ENCODE measurements at regions not wholly inside any gene's neighbourhood (a gene's known extent, or its start where the extent isn't known, plus 50 kb on each side); places are given as distances from the start of the nearest gene placed in this dataset.
"Not testable (repeated sequence)": the region's sequence is repeated elsewhere in the genome, so short reads cannot be mapped to it uniquely, and the experiment has no call there.

- no peak for DNase-seq
Observed at GRCh38 chr2:129906139-129906860, 73.2 kb upstream of the RAB6C start.

GRCh38 chr2:129906861-129907235 is 72.6 kb upstream of the RAB6C start:
- no peak for DNase-seq

GRCh38 chr2:129907256-129907998 is 72.0 kb upstream of the RAB6C start:
- DNase-seq, result no peak

DNA sequence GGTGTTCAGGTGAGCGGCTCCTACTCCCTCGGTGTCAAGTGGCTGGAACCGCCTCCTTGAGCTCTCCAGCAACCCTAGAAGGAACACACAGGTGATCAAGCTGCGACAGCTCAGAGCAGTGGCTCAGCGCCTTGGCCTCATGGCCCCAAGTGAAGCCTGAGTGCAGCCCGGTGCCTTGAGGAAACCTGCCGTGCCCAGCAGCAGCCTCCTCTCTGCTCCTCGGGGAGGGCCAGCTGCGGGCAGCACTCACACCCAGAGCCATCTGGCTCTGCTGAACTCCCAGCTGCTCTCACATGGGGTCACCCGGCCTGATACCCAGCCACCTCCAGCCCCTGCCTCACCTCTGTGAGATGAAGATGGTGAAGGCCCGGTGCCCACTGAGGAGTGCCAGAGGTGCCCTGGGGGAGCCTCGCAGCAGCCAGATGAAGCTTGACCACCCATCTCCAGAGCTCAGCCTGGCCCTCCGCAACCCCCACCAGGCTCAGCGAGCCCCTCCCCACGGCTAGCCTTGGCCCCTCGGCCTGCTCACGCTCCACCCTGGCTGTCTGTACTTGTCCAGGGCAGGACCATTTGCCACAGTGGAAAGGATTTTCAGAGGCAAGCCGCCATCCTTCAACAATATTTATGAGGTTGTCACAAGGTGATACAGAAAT is 70.6 kb upstream of the RAB6C start:
- no peak for DNase-seq

DNA sequence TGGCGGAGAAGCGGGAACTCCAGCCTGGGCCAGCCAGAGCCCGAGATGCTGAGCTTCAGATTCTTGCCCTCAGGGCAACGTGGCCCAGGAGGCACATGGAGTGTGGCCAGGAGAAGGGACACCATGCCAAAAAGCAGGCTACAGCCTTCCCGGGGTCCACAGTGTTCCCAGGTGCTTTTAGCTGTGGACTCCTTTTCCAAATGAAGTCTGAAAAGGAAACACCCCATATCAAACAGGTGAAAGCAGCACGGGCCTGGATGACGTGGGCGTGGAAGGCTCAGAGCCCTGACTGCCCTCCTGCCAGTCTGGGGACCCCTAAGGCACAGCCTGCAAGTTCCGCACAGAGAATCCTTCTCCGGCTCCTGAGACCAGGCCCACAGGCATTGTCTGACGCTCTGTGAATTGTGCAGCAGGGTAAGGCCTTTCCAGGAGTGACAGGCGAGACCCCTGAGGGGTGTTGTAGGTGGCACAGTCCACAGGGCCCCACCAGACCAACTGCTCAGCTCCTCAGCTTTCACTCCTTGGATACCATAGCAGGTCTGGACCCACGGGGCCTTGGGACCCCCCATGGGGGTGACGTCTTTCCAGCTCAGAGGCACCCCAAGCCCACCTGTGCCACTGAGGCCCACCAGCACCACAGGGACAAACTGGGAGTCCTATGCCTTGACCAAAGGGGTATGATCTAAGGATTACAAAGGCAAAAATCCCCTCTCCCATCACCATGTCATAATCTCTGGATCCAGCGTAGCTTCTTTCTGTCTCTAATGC is 69.6 kb upstream of the RAB6C start:
- no peak for DNase-seq

- DNase-seq, result no peak
Observed at GRCh38 chr2:129910446-129911362, 68.8 kb upstream of the RAB6C start.

GRCh38 chr2:129911363-129912065 is 68.0 kb upstream of the RAB6C start:
- DNase-seq, result no peak

DNA sequence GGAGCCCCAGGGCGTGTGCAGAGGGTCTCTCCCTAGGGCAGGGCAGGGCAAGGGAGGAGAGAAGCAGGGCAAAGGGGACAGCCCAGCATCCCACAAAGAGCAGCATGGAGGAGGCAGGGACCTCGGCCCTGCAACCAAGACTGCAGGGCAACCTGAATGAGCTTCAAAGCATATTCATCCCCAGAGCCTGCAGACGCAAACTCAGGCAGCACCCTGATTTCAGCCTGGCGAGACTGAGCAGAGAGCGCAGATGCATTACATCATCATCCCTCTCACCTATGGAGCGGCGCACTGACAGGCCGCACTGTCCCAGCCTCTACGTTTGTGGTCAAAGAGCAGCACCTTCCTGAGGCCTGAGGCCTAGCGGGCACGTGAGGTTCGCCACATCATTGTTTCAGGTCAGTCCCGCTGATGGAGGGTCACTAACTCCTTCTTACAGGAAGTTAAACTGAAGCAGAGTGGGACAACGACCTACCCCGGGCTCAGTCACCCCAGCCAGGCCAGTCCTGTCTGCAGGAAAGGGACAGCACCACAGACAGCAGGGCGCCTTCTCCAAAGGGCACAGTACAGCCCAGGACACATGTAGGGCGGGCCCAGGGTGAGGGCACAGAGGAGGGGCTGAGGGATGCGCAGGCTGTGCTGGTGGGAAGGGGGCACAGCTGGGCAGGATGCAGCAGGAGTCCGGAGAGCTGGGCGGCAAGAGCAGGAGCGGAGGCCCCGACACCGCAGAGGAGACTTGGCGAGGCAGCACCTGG is 67.2 kb upstream of the RAB6C start:
- DNase-seq, result no peak

DNA sequence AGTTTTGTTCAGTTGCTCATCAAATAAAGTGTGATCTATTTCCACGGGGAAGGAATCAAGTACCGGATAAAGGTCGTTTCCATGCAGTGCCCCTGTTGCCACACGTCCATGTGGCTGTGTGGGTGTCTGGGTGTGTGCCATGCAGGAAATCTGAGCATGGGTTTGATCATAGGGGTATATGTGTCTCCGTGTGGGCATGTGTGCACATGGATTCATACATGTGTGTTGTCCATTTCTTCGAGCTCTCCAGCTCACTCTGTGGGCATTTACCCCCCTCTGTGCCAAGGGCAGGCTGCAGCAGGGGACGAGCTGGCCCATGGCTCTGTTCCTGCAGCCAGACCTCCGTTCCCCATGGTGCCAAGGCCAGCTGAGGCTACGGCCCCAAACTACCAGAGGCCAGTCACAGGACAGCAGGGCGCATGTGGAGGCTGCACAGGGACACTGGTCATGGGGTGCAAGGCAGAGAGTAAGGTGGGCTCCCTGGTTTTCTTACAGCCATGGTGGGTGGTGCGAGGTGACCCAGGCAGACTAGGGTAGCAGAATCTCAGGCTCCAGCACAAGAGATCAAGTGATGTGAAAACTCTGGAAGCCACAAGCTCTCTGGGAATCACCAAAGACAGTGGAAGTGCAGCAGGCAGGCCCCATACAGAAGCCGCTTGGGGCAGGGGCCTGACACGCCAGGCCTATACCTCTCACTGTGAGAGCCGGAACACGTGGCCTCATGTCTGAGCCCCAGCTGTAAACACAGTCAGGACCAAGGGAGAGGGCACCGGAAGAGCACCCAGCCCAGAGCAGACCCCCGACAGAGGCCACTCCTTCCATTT is 66.4 kb upstream of the RAB6C start:
- no peak for DNase-seq

GRCh38 chr2:129913695-129914495 is 65.6 kb upstream of the RAB6C start:
- no peak for DNase-seq

- no peak for DNase-seq
Observed at GRCh38 chr2:129914538-129915302, 64.7 kb upstream of the RAB6C start.

DNA sequence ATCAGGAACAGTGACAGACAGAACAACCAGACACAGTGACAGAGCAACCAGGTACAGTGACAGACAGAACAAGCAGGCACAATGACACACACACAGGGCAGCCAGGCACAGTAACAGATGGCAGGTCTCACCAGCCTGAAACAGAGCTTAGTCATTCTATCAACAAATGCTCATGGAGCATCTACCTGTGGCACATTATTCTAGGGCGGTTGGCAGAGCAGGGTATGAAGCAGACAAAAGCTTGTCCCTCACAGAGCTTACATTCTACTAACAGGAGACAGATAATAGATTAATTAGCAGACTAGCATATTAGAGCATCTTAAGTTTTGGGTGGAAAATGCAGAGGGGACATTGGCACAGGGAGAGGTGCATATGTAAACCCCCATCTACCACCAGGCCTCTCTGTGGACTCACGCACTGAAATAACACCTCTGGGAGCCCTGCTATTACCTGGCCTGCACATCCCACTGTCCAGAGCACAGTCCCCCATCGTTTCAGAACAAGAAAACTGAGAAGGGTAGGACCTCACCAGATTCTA is 64.1 kb upstream of the RAB6C start:
- no peak for DNase-seq

DNA sequence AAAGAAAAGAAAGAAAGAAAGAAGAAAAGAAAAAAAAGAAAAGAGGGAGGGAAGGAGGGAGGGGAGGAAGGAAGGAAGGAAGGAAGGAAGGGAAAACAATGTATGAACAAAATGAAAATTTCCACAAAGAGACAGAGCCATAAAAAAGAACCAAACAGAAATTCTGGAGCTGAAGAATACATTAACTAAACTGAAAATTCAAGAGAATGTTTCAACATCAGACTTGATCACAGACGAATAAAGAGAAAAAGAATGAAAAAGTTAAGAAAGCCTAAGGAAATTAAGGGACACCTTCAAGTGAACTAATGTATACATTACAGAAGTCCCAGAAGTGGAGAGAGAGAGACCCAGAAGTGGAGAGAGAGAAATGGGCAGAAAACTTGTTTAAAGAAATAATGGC is 60.9 kb upstream of the RAB6C start:
- DNase-seq, result no peak

DNA sequence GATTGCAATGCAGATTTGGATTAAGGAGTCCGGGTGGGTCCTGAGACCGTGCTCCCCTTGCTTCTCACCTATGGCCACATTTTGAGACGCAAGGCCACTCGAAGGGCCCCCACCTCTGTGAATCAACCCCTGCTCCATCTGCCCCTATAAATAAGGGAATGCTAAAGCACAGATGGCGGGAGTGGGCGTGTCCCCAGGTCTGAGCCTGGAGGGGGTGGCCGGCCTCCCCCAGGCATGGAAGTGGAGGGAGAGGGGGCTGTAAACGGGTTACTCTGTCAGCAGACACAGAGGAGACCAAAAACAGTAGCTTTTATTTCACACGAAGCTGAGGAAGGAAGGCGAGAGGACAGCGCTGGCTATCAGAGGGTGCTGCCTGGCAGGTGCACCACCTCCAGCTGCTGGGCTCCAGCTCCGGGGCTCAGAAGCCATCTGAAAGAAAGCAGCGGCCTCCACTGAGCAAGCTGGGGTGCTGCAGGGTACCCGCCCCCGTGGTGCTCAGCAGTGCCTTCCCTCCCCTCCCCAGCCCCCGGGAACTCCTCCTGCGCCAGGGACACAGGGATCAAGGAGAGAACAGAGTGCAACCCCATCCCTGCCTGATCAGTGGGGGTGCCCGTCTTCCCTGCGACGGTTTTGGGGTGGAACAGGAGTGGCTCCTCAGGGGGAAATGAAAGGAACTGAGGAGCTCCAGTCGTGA is 56.7 kb upstream of the RAB6C start:
- DNase-seq, result no peak

- no peak for DNase-seq
Observed at GRCh38 chr2:129923265-129924091, 56.0 kb upstream of the RAB6C start.

GRCh38 chr2:129924115-129924514 is 55.4 kb upstream of the RAB6C start:
- not testable (repeated sequence) for DNase-seq

All from CD4-positive, alpha-beta T cell treated with Interleukin-15 for 1 hour (primary cell).